HG03354 (cell line): ENCODE measurements at regions not wholly inside any gene's neighbourhood (a gene's known extent, or its start where the extent isn't known, plus 50 kb on each side); places are given as distances from the start of the nearest gene placed in this dataset.

Experiments
- ATAC-seq: cut with Tn5 transposase; IDR thresholded peaks from one replicate; pipeline ENCODE4 v1.9.1; 2021; ENCODE audit warnings: mild to moderate bottlenecking; ENCODE audit not compliant: unreplicated experiment, poor library complexity, severe bottlenecking

DNA sequence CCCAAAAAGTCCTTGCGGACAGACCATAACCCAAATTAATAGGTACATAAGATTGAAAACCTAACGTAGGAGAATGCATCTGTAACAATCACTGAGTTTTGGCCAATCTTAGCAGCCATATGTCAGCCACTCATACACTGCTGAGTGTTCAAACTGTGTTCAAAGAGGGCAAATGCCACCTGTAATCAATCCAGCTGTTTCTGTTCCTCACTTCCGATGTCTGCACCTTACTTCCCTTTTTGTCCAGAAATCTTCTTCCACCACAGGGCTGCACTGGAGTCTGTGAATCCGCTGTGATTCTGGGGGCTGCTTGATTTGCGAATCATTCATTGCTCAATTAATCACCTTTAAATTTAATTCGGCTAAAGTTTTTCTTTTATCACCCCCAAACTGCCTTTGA lies 263.9 kb downstream of the ICE1 start:
- ATAC-seq: no peak

DNA sequence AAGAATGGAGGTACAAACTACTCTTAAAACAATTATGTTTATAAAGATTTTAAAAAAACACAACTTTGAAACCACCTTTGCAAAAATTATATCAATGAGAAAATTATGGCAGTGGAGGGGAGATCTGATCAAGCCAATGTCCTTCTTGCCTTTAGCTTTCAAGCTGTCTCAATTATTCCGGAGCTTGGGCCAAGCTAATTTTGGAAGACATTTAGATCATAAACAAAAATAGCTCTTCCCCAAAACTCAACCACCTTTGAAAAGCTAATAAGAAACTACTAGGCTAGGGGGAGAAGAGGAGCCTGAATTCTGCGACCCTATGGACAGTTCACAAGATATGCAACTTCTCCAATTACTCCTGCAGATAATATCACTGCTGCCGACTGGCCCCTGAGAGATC lies 263.3 kb downstream of the ICE1 start:
- no peak for ATAC-seq

DNA sequence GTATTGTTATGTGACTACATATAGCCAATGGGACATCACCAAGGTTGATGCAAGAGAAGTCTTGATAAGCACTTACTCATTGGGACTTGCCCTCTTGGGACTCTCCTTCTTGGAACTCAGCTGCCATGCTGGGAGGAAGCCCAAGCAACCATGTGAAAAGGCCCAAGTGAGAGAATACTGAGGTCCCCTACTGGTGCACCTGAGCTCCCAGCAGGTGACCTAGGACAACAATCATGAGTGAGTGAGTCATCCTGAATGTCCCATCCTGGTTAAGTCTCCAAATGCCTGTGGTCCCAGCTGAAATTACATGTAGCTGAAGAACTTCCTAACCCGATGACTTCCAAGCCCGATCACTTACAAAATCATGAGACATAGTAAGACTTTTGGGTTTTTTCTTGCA lies 260.7 kb downstream of the ICE1 start:
- no peak for ATAC-seq

DNA sequence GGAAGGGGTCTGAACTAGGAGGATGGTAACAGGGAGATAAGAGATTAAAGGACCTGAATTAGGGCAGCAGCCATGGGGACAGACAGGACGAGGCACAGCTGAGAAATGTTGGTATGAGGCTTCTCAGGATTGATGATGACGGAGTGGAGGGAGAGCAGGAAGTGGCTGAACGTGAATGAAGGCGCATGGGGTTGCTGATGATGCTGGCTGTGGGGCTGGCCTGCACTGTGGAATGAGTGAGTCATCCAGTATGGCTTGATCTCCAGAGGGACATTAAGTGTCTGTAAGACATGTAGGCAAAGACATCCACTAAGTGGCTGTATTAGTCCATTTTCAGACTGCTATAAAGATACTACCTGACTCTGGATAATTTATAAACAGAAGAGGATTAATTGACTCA lies 256.4 kb downstream of the ICE1 start:
- ATAC-seq: no peak

DNA sequence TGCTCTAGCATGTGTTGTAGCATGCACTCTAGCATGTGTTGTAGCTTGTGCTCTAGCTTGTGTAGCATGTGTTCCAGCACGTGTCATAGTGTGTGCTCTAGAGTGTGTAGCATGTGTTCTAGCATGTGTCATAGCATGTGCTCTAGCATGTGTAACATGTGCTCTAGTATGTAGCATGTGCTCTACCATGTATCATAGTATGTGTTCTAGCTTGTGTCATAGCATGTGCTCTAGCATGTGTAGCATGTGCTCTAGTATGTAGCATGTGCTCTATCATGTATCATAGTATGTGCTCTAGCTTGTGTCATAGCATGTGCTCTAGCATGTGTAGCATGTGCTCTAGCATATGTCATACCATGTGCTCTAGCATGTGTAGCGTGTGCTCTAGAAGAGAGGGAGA lies 255.3 kb downstream of the ICE1 start:
- no peak for ATAC-seq

DNA sequence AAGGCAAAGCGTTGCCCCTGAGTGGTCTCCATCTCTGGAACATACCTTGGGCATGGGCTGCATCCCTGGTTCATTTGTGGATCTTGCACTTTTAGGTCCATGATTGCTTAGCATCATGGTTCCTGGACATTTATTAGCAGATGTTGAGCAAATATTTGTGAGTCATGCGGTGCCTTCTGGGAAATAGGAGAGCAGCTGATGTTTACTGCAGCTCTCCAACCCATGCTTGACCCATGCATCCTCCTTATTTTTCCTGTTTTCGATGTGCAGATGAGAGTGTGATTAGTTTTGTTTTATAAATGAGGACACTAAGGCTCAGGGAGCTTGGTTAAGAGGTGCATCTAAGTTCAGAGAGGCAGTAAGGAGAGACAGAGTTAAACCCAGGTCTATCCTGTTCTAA lies 253.7 kb downstream of the ICE1 start:
- ATAC-seq: no peak

DNA sequence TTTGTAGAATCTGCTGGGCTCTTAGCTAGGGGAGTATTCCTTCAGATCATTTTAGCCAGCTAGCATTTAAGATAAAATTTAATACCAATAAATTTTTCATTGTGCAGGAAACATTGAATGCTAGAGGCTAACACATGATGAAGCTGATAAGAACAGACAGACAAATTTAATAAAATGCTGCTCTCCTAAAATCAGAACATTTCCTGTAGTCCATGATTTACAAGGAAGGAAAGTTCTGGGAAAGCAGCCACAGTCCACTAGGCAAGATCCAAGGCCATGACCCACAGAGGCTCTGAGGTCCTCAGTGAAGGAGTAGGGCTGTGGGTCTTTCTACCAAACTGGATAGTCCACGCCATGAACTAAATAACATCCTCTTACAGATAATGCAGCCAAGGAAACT lies 253.0 kb downstream of the ICE1 start:
- no peak for ATAC-seq

DNA sequence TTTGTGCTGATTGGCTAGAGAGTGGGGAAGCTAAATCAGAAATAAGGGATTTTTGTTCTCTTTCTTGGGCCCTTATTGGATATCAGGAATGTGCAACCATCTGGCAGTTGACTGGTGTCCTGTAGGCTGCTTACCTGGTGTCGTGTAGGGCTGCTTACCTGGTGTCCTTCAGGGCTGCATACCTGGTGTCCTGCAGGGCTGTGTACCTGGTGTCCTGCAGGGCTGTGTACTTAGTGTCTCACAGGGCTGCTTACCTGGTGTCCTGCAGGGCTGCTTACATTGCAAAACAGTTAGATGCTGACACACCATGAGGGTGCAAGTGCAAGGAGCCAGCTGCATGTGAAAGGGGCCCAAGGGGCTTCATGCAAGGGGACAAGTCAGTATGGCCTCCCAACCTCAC lies 249.3 kb downstream of the ICE1 start:
- ATAC-seq: no peak

DNA sequence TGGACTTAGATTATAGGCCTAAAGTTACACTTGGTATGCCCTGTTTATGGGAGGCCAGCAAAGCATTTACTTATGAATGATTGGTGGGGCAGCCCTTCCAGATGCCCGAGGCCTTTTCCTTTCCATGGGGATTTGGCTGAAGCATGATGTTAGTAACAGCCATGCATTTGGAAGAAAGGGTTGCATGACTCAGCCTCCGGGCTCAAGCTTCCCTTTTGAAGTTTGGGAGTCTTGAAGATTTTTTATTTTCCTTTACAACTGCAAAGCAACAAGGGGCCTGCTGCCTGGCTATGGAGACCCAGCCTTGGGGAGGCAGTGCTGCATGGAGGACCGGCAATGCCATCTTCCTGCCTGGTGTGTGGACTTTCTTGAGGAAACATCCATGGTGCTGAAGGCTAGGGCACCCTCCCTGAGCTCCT lies 244.7 kb downstream of the ICE1 start:
- no peak for ATAC-seq

DNA sequence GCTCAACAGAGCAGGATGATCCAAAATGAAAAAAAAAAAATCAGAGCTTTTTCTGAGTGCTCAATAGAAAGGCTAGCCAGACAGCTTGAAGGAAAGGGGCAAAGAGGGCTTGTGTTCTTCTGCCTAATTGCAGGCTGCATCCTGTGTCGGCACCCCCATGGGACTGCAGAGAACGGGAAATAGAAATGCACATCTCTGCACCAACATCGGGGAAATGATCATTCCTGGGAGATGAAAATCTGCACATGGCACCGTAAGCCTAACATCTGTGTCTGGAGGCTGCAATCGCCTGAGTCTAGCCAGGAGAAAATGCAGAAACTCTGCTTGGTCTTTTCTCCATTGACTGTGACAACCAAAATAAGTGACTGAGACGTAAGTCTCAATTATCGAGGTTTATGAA lies 243.9 kb downstream of the ICE1 start:
- ATAC-seq: no peak

DNA sequence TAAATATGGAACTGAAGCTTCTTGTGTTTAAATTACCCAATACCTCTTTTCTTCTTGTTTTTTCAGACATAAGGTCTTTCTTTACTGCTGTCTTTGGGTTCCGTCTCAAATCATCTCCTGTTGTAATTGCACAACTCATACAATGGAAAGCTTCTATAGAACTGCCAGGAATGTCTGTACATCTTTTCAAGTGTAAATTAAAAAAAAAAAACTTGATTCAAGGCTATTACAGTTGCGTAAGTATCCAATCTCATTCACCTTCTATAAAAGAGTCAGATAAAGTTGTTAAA lies 243.5 kb downstream of the ICE1 start:
- ATAC-seq: no peak

DNA sequence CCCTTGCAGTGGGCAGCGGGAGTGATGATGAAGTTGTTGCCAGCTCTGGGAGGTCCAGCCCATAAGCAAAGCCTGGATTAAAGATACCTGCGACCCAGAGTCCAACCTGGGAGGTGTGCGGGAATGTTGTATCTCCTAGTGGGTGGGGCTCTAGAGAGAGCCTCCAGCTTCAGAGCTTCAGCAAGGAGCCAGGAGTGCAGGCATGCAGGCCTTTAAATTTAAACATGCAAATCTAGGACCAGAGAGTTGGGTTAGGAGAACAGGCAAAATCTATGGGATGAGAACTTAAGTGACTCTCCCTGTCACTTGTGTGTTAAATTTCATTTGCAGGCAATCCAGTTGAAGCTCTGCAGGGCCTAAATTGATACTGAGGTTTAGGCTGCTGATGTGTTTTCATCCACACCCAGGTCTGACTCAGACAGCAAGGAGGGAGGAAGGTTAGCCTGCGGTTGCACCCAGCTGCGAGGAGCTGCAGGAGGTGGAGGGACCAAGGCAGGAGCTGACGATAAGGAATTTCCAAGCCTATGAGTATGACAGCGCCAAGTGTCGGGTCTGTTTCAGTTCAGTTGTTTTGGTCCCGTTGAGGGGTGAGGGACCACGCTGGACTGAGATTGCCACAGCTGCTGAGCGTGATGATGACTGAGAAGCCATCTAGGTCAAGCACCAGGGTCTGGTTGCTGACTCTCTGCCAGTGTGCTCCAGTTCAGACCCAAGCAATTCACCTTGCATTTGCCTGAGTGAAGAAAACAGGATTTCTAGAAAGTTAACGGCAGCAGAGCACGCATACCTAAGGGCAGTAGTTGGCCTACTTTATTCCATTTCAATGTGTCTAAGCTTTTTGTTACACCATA lies 243.0 kb downstream of the ICE1 start:
- no peak for ATAC-seq

DNA sequence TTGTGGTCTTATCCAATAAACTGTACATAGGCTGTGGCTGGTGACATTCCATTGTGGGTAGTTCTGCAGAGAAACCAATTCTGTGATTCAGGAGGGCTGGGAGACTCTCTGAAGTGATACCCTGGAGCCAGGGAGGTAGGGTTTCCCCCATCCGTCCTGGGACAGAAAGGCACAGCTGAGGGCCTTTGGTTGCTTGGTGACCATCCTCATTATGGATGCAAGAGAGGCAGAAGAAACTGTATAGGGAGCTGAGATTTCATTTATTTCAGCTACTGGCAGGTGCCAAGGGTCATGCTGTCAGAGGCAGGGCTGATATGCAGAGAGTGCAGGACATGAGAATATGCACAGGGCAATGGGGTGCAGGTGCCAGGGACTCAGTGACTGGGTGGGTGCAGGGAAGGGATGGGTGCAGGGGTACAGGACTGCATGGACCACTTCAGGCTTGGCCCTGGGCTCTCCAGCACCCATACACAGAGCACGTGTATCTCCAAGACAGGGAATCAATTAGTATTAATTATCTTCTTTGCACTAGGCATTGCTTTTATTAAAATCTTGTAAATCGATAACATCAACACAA lies 236.5 kb downstream of the ICE1 start:
- ATAC-seq: no peak

DNA sequence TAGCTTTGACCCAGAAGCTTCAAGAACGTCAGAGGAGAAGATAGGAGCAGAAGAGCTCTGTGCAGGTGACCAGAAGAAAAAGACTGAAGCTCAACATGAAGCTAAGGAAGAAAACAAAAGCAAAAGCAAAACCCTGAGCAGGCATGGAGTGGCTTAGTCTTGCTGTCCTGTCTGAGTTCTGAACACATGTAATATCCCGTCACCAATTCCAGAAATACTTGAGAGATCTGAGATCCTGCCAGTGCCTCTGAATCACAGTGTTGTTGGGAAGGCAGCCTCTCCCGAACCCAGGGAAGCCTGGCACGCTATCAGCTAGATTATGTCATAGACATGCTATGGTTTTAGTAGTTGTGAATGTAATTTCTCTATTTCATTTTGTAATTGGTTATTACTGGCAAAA lies 235.7 kb downstream of the ICE1 start:
- ATAC-seq: peak; percentile 63

DNA sequence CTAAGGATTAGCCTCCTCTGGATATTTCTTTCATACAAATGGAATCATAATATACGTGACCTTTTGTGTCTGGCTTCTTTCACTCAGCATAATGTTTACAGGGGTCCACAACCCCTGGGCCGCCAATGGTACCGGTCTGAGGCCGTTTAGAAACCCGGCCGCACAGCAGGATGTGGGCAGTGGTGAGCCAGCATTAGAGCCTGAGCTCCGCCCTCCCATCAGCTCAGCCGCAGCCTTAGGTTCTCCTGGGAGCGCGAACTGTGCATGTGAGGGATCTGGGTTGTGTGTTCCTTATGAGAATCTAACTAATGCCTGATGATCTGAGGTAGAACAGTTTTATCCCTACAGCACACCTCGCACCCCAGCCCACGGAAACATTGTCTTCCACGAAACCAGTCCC lies 229.7 kb downstream of the ICE1 start:
- ATAC-seq: no peak

DNA sequence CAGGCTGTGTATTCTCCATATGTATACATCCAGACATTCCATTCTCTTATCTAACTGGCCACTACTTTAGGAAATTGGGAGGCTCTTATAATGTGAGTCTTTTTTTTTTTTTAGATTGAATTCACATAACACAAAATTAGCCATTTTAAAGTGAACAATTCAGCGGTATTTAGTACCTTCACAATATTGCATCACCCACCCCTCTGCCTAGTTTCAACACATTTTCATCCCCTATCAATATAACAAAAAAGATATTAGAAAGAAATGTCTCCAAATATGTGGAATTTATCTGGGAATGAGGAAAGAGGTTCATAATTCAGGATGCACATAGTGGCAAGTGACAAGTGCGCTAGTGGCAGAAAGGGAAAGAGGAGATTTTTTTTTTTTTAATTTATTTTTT lies 228.5 kb downstream of the ICE1 start:
- ATAC-seq: no peak

DNA sequence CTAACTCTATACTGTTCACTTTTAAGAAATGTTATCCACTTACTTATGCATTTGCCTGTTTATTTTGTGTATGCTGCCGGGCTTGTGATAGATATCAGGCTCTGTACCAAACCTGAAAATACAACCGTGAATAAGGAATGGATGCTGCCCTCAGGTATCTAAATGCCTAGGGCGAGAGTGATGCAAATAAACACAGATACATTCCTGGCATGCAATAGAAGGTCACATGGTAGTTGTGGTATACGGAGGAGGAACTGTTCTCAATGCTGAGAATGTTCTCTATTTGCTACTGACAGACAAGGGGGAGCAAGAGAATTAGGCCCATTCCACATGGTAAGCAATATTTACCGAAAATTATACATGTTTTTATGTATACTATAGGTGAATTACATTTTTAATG lies 227.8 kb downstream of the ICE1 start:
- no peak for ATAC-seq

DNA sequence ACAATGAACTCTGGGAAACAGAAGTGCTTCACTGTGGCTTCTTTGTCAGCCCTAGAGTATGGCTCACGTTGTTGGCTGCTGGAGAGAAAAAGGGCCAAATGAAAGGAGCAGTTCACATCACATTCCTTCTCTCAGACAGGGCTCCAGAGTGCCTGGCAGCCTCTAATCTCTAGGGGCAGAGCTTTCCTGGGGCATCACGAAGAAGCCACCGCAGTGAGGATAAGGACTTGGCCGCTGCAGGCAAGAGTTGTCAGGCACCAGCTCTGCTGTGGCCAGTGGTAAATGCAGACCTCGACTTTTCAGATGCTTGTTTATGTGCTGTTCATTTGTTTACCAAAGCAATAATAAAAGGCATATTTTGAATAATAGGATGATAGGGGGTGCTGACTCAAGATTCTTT lies 227.2 kb downstream of the ICE1 start:
- ATAC-seq: no peak

DNA sequence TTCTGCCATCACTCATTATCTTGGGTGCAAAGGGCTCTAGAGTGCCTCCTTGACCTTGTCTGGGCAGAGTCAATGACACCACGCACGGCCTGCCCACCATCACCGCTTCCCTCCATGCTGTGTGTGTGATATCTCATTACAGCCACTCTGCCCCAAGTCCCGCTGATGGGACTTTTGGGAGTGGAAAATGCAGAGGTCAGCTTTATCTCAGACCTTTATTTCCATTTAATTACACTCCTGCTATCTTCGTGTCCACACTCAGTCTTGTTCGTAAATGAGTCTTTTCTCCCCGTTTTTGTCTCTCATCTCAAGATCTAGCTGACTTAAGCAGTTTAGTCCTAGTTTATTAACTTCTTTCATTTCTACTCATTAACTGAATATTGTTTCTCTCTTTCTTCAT lies 226.2 kb downstream of the ICE1 start:
- no peak for ATAC-seq

DNA sequence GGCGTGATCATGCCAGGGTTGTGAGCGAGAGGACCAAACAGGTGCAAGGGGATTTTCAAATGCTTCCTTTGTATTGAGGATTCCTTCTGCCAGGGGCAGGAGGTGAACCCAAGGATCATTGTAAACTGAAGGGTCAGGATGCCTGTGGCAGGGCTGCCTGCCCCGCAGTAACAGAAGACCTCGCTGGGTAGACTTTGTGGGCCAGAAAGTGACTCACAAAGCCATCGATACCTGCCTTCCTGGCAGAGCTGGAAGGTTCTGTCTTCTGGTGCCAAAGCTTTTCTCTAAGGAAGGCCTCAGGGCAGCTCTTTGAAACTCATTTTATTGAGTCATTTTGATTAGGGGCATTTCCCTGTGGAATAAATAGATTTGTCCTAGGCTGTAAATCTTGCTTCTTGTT lies 223.4 kb downstream of the ICE1 start:
- ATAC-seq: no peak

DNA sequence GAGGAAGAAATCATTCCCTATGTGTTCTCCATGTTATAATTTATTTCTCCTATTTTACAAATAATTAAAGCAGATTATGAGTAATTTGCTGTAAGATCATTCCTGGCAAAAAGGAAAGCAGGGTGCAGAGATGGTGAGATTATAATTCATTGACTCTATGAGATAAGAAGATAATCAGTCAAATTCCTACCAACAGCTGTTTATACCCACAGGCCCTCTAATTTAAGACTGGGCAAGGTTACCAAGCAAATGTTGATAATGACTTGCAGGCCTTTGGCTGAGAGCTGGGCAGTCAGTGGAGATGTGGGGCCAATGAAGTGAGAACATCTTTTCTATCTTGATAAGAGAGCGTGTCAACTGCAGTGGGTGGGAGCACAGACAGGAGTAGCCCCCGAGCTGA lies 222.7 kb downstream of the ICE1 start:
- ATAC-seq: no peak

DNA sequence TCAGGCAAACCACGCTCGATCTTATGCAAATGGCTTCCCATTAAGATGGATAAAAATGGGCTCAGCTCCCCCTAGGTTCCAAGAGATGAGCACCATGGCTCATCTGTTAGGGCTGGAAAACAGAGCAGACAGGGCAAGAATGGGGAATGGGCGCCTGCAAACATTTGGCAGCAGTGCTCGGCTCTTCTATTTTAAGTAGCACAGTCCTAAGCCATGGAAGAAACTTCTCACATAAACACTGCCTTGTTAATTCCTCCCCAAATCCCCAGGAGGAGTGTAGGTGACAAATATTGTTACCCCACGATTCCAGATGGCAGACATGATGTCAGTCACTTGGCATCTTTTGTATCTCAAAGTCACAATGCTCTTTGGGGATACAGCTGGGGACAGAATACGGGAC lies 221.8 kb downstream of the ICE1 start:
- ATAC-seq: no peak
